Caco-2 (cell line): ENCODE measurements at regions not wholly inside any gene's neighbourhood (a gene's known extent, or its start where the extent isn't known, plus 50 kb on each side); places are given as distances from the start of the nearest gene placed in this dataset.

Source experiments
- BruUV-seq: library from RNA; stranded (reverse); fragments of 400-500 nt; replicated peaks from 2 replicates; lab custom pipeline; 2021; lab: Mats Ljungman, UMichigan
- CTCF ChIA-PET: fragments of 300-600 bp; sonication (Branson Sonifier 250); formaldehyde crosslinking; loops from one replicate; lab custom pipeline; 2022; ENCODE audit warnings: antibody characterized with exemption; lab: Charles Lee
- POLR2A ChIA-PET: fragments of 300-600 bp; sonication (Branson Sonifier 250); formaldehyde crosslinking; loops from one replicate; lab custom pipeline; 2022; ENCODE audit warnings: antibody characterized with exemption; lab: Charles Lee
- DNase-seq, 2 experiments: peaks; one replicate each; pipeline versions ENCODE4 v3.0.0 to v3.0.0-alpha.2; 2020 to 2022
- H3K27me3 ChIP-seq: replicated peaks from 2 replicates; pipeline ENCODE4 v1.6.0; 2011; ENCODE audit warnings: low read length; ENCODE audit not compliant: control insufficient read depth, insufficient read depth
- H3K36me3 ChIP-seq: 2 replicates; pipeline ENCODE4 v1.5.1; 2011; ENCODE audit warnings: low read length; ENCODE audit not compliant: control insufficient read depth, insufficient read depth
- H3K4me1 ChIP-seq: fragments of 250-450 bp; sonication (Bioruptor Pico); 2 replicates; pipeline ENCODE4 v1.5.1; 2020; ENCODE audit warnings: mild to moderate bottlenecking
- H3K4me3 ChIP-seq: 2 replicates; pipeline ENCODE4 v1.5.1; 2011; ENCODE audit warnings: low read depth, mild to moderate bottlenecking, control low read depth, low read length
- H3K9me3 ChIP-seq: fragments of 250-450 bp; sonication (Bioruptor Pico); 2 replicates; pipeline ENCODE4 v1.5.1; 2020; ENCODE audit warnings: mild to moderate bottlenecking, moderate library complexity
- H3K27ac Mint-ChIP-seq: one replicate; pipeline ENCODE4 v1.8.0; 2022; ENCODE audit warnings: mixed read lengths; ENCODE audit not compliant: unreplicated experiment
- H3K27me3 Mint-ChIP-seq: one replicate; pipeline ENCODE4 v1.8.0; 2022; ENCODE audit warnings: mixed read lengths; ENCODE audit not compliant: insufficient read depth, unreplicated experiment
- H3K36me3 Mint-ChIP-seq: one replicate; pipeline ENCODE4 v1.8.0; 2022; ENCODE audit warnings: mild to moderate bottlenecking, mixed read lengths; ENCODE audit not compliant: insufficient read depth, unreplicated experiment
- H3K4me1 Mint-ChIP-seq: one replicate; pipeline ENCODE4 v1.8.0; 2022; ENCODE audit warnings: low read depth, mixed read lengths; ENCODE audit not compliant: unreplicated experiment
- H3K4me3 Mint-ChIP-seq: one replicate; pipeline ENCODE4 v1.8.0; 2022; ENCODE audit warnings: mild to moderate bottlenecking, moderate library complexity, mixed read lengths; ENCODE audit not compliant: unreplicated experiment
- H3K9me3 Mint-ChIP-seq: one replicate; pipeline ENCODE4 v1.8.0; 2022; ENCODE audit warnings: mixed read lengths; ENCODE audit not compliant: unreplicated experiment
- CTCF ChIP-seq, 2 experiments: fragments of 200-600 bp in 1 of 2; IDR thresholded peaks; 1 replicate in 1 of 2; 2 replicates in 1 of 2; pipeline versions ENCODE4 v1.5.1 to v1.8.0; 2011 to 2022; ENCODE audit warnings: antibody characterized with exemption in 1 of 2, control low read depth in 1 of 2, inconsistent platforms in 1 of 2, low read depth in 1 of 2, low read length in 1 of 2, mild to moderate bottlenecking in 1 of 2, moderate library complexity in 1 of 2; ENCODE audit not compliant: insufficient read depth in 1 of 2, severe bottlenecking in 1 of 2, unreplicated experiment in 1 of 2
- intact Hi-C: fragments of 100-400 bp; cut with micrococcal nuclease; formaldehyde crosslinking; loops from one replicate; pipeline ENCODE4 v1.10.0; 2022; ENCODE audit not compliant: unreplicated experiment

- H3K4me1 Mint-ChIP-seq: peaks cover 18% of the 10 kb centered on the region
- H3K27ac Mint-ChIP-seq: no peak overlapping the region
- no peak for DNase-seq
- Histone ChIP-seq H3K9me3 (no peaks in the 10 kb centered on the region), H3K4me1 (no peaks in the 10 kb centered on the region; the same call in 1 of the 2 replicates), H3K36me3 (no peaks in the 10 kb centered on the region), H3K4me3 (no peak overlapping the region), H3K27me3 (no peaks in the 10 kb centered on the region)
- TF ChIP-seq CTCF (IDR thresholded peaks at IDR 0.05; ENCODE audit: insufficient read depth in 1 of 2, low read depth in 1 of 2, low read length in 1 of 2, severe bottlenecking in 1 of 2, unreplicated experiment in 1 of 2): no peak
- H3K27me3 Mint-ChIP-seq: no peaks in the 10 kb centered on the region
- no peaks in the 10 kb centered on the region for H3K36me3 Mint-ChIP-seq
- CTCF ChIA-PET: no interaction called here
- intact Hi-C loops: no loop called here
- POLR2A ChIA-PET: no interaction called here
- peaks cover 9% of the 10 kb centered on the region for H3K9me3 Mint-ChIP-seq
- no TSS peak for BruUV-seq
- H3K4me3 Mint-ChIP-seq: no peak overlapping the region
Observed at GRCh38 chr2:16277117-16277516, 336.8 kb downstream of the MYCN start.

GRCh38 chr2:16275661-16276060 lies 335.3 kb downstream of the MYCN start:
- H3K4me1 Mint-ChIP-seq: peaks cover 12% of the 10 kb centered on the region
- ChIA-PET CTCF (no interaction called here), POLR2A (no interaction called here)
- no peak for TF ChIP-seq CTCF (IDR thresholded peaks at IDR 0.05; ENCODE audit: insufficient read depth in 1 of 2, low read depth in 1 of 2, low read length in 1 of 2, severe bottlenecking in 1 of 2, unreplicated experiment in 1 of 2)
- H3K9me3 Mint-ChIP-seq: peaks cover 9% of the 10 kb centered on the region
- H3K4me3 ChIP-seq: no peak overlapping the region
- H3K9me3 ChIP-seq: no peaks in the 10 kb centered on the region
- no peaks in the 10 kb centered on the region for H3K27me3 ChIP-seq
- no peaks in the 10 kb centered on the region for H3K36me3 ChIP-seq
- no peak overlapping the region for H3K27ac Mint-ChIP-seq
- BruUV-seq: no TSS peak
- no peaks in the 10 kb centered on the region for H3K27me3 Mint-ChIP-seq
- H3K4me3 Mint-ChIP-seq: no peak overlapping the region
- DNase-seq: no peak
- H3K36me3 Mint-ChIP-seq: no peaks in the 10 kb centered on the region
- intact Hi-C loops: no loop called here
- no peaks in the 10 kb centered on the region; the same call in 1 of the 2 replicates for H3K4me1 ChIP-seq

- ChIA-PET POLR2A (no interaction called here), CTCF (no interaction called here)
- Mint-ChIP-seq H3K4me1 (peaks cover 7% of the 10 kb centered on the region), H3K27ac (no peak overlapping the region), H3K9me3 (peaks cover 9% of the 10 kb centered on the region), H3K27me3 (no peaks in the 10 kb centered on the region), H3K4me3 (no peak overlapping the region), H3K36me3 (no peaks in the 10 kb centered on the region)
- TF ChIP-seq CTCF (IDR thresholded peaks at IDR 0.05; ENCODE audit: insufficient read depth in 1 of 2, low read depth in 1 of 2, low read length in 1 of 2, severe bottlenecking in 1 of 2, unreplicated experiment in 1 of 2): no peak
- Histone ChIP-seq H3K9me3 (no peaks in the 10 kb centered on the region), H3K27me3 (no peaks in the 10 kb centered on the region), H3K4me3 (no peak overlapping the region), H3K36me3 (no peaks in the 10 kb centered on the region), H3K4me1 (no peaks in the 10 kb centered on the region; the same call in 1 of the 2 replicates)
- no TSS peak for BruUV-seq
- intact Hi-C loops: no loop called here
- no peak for DNase-seq
Observed at GRCh38 chr2:16275131-16275530, 334.8 kb downstream of the MYCN start.
